ENCODE measurements at regions not wholly inside any gene's neighbourhood (a gene's known extent, or its start where the extent isn't known, plus 50 kb on each side); places are given as distances from the start of the nearest gene placed in this dataset.

GRCh38 chr12:34607520-34608195 lies 585.4 kb downstream of the ALG10 start:
- no peak for TF ChIP-seq POLR2A (IDR thresholded peaks at IDR 0.05; ENCODE audit: extremely low read depth, insufficient read length)
- TF ChIP-seq MAX (IDR thresholded peaks at IDR 0.05; ENCODE audit: low read depth, low read length) = no peak
- TF ChIP-seq CTCF (IDR thresholded peaks at IDR 0.05; ENCODE audit: low read depth, low read length) = no peak
- TF ChIP-seq MYC (IDR thresholded peaks at IDR 0.05; ENCODE audit: low read depth, low read length) = no peak
